ENCODE measurements at regions not wholly inside any gene's neighbourhood (a gene's known extent, or its start where the extent isn't known, plus 50 kb on each side); places are given as distances from the start of the nearest gene placed in this dataset.

DNA sequence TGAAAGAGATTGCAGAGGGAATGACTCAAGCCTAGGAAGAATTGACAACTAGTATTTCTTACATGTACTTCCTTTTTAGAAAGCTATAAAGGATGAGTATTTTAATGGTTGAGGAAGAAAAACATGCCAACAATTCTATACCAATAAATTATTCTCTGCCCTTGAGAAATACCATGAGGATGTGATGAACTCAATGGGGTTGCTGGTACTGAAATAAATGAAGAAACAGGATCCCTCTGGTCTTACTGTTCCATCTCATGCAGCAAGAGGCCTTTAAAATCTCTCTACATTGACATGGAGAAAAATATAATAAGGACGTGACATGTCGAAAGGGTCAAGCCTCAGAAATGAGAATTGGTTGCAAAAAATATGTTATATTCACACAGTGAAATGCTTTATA is 477.3 kb downstream of the GABRG2 start:
- no peaks in the 10 kb centered on the region for H3K27me3 ChIP-seq (ENCODE audit: insufficient read depth)
- no peaks in the 10 kb centered on the region for H3K79me2 ChIP-seq (ENCODE audit: insufficient read depth)
- no peak overlapping the region for H3K27ac ChIP-seq (ENCODE audit: low read depth in 2 of 2, low read length in 1 of 2)
- H3K4me1 ChIP-seq (ENCODE audit: control insufficient read depth in 1 of 2, insufficient read depth in 2 of 2, low read depth in 1 of 2, low read length in 1 of 2) = no peaks in the 10 kb centered on the region
- H2AFZ ChIP-seq (ENCODE audit: low read depth) = no peak overlapping the region
- 21% methylated on average over 2 of the region's 2 CpGs for WGBS (ENCODE audit: low lambda C conversion rate)
- H3K9ac ChIP-seq = no peak overlapping the region
- no peak for DNase-seq
- no peaks in the 10 kb centered on the region for H4K20me1 ChIP-seq (ENCODE audit: insufficient read depth)
- CTCF ChIA-PET = no interaction called here
- H3F3A ChIP-seq (replicated peaks; ENCODE audit: insufficient read depth) = no peaks in the 10 kb centered on the region
- no peak overlapping the region for H3K4me3 ChIP-seq (ENCODE audit: low read depth in 2 of 2, low read length in 1 of 2)
- no peaks in the 10 kb centered on the region for H3K36me3 ChIP-seq (replicated peaks in 1 of 2; ENCODE audit: control insufficient read depth in 1 of 2, insufficient read depth in 2 of 2, low read length in 1 of 2)
- H3K9me3 ChIP-seq = no peaks in the 10 kb centered on the region
- POLR2A ChIA-PET = no interaction called here
- H3K4me2 ChIP-seq = no peak overlapping the region
- H3K9me2 ChIP-seq = peaks cover 4% of the 10 kb centered on the region; the same call in 1 of the 2 replicates
- TF ChIP-seq FOSL2 (IDR thresholded peaks at IDR 0.05; ENCODE audit: borderline replicate concordance, low read depth) (no peak), SIN3A (IDR thresholded peaks at IDR 0.05; ENCODE audit: borderline replicate concordance, low read depth, low read length) (no peak), TCF12 (IDR thresholded peaks at IDR 0.05) (no peak), FOXJ3 (CRISPR knock-in tag; IDR thresholded peaks at IDR 0.05) (no peak), FOXM1 (IDR thresholded peaks at IDR 0.05; ENCODE audit: low read depth) (no peak), JUND (IDR thresholded peaks at IDR 0.05) (no peak), MXI1 (IDR thresholded peaks at IDR 0.05; ENCODE audit: low read depth, low read length) (no peak), RFX5 (IDR thresholded peaks at IDR 0.05; ENCODE audit: low read length) (no peak), EP300 (IDR thresholded peaks at IDR 0.05; ENCODE audit: borderline replicate concordance in 1 of 2, low read depth in 1 of 2, low read length in 1 of 2) (no peak), ELF1 (IDR thresholded peaks at IDR 0.05) (no peak), EZH2phosphoT487 (IDR thresholded peaks at IDR 0.05; ENCODE audit: borderline replicate concordance, low read depth) (no peak)
- TF ChIP-seq, protein P1, sequence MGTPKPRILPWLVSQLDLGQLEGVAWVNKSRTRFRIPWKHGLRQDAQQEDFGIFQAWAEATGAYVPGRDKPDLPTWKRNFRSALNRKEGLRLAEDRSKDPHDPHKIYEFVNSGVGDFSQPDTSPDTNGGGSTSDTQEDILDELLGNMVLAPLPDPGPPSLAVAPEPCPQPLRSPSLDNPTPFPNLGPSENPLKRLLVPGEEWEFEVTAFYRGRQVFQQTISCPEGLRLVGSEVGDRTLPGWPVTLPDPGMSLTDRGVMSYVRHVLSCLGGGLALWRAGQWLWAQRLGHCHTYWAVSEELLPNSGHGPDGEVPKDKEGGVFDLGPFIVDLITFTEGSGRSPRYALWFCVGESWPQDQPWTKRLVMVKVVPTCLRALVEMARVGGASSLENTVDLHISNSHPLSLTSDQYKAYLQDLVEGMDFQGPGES (IDR thresholded peaks at IDR 0.05; ENCODE audit: low read depth, low read length) = no peak
- TF ChIP-seq, protein P2, sequence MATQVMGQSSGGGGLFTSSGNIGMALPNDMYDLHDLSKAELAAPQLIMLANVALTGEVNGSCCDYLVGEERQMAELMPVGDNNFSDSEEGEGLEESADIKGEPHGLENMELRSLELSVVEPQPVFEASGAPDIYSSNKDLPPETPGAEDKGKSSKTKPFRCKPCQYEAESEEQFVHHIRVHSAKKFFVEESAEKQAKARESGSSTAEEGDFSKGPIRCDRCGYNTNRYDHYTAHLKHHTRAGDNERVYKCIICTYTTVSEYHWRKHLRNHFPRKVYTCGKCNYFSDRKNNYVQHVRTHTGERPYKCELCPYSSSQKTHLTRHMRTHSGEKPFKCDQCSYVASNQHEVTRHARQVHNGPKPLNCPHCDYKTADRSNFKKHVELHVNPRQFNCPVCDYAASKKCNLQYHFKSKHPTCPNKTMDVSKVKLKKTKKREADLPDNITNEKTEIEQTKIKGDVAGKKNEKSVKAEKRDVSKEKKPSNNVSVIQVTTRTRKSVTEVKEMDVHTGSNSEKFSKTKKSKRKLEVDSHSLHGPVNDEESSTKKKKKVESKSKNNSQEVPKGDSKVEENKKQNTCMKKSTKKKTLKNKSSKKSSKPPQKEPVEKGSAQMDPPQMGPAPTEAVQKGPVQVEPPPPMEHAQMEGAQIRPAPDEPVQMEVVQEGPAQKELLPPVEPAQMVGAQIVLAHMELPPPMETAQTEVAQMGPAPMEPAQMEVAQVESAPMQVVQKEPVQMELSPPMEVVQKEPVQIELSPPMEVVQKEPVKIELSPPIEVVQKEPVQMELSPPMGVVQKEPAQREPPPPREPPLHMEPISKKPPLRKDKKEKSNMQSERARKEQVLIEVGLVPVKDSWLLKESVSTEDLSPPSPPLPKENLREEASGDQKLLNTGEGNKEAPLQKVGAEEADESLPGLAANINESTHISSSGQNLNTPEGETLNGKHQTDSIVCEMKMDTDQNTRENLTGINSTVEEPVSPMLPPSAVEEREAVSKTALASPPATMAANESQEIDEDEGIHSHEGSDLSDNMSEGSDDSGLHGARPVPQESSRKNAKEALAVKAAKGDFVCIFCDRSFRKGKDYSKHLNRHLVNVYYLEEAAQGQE (IDR thresholded peaks at IDR 0.05; ENCODE audit: low read depth, low read length) = no peak
- TF ChIP-seq, protein P3, sequence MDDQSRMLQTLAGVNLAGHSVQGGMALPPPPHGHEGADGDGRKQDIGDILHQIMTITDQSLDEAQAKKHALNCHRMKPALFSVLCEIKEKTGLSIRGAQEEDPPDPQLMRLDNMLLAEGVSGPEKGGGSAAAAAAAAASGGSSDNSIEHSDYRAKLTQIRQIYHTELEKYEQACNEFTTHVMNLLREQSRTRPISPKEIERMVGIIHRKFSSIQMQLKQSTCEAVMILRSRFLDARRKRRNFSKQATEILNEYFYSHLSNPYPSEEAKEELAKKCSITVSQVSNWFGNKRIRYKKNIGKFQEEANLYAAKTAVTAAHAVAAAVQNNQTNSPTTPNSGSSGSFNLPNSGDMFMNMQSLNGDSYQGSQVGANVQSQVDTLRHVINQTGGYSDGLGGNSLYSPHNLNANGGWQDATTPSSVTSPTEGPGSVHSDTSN (IDR thresholded peaks at IDR 0.05) = no peak
- TF ChIP-seq, protein P4, sequence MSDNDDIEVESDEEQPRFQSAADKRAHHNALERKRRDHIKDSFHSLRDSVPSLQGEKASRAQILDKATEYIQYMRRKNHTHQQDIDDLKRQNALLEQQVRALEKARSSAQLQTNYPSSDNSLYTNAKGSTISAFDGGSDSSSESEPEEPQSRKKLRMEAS (IDR thresholded peaks at IDR 0.05; ENCODE audit: low read depth) = no peak

Measured in SK-N-SH (cell line).